Left renal cortex interstitium (tissue), 4 donors: ENCODE measurements at regions not wholly inside any gene's neighbourhood (a gene's known extent, or its start where the extent isn't known, plus 50 kb on each side); places are given as distances from the start of the nearest gene placed in this dataset.
A peak's percentile ranks its signal among the peaks of the same experiment; 100 is the strongest.
"Not testable (repeated sequence)": the region's sequence is repeated elsewhere in the genome, so short reads cannot be mapped to it uniquely, and the experiment has no call there.

Source experiments
- DNase-seq, 4 donors: peaks; one replicate each; pipeline ENCODE4 v3.0.0-alpha.2; 2013; ENCODE audit warnings: low read depth in 4 of 4, low spot score in 2 of 4, missing footprints in 1 of 4

DNA sequence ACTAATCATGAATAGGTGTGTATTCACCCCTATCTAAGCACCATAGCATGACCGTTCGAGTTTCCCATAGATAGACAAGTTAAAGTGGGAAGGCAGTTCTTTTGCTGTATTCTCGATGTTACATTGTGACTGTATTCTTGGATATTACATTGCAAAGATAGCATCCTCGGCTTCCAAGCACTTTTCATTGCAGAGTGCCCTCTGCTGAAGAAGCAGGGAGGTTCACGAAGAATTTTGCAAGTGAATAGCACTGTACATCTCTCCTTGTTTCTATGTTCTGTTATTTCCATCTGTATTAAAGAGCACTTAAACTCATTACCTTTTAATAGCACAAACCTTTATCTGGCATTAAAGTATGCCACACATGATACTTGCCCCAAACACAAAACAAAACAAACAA, 426.7 kb upstream of the ARX start:
- DNase-seq: peak in 1 of 4 donors; percentile 2

DNA sequence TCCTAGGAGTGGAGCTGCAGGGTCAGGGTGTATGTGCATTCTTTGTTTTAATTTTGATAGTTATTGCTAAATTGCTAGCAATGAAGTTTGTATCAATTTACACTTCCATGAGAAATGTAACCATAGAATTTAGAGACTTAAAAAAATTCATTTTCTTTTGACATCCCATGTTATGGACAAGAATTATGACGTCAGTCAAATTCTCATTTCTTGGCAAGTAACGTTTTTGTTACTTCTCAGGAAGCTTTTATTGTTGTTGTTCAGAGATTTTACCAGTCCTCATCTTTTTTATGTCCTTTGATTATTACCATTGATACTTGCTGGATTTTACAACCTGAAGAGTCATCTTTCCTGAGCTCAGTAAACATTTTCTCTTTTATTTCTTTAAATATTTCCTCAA, 417.5 kb upstream of the ARX start:
- no peak for DNase-seq

GRCh38 chrX:25432396-25432795, 416.6 kb upstream of the ARX start:
- no peak for DNase-seq

DNA sequence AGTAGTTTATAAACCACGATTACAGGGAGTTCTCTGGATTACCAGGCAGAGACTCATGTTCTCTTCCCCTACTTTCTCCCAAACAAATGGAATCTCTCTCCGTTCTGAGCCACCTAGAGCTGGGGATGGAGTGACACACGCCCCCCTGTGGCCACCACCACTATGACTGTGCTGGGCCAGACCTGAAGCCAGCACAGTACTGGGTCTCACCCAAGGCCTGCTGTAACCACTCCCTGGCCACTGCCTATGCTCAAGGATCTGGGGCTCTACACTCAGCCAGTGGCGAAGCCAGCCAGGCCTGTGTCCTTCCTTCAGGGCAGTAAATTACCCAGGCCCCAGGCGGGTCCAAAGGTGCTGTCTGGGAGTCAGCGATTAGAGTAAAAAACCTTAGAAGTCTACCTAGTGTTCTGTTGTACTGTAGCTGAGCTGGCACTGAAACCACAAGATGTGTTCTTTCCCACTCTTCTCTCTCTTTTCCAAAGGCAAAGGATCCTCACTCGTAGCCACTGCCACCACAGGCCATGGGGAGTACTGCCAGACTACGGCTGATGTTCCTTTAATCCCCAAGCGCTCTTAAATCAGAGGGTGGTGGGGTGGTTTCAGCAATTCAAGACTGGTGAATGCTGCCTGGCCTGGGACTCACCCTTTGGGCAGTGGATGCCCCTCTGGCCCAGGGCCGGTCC, 412.2 kb upstream of the ARX start:
- no peak for DNase-seq

DNA sequence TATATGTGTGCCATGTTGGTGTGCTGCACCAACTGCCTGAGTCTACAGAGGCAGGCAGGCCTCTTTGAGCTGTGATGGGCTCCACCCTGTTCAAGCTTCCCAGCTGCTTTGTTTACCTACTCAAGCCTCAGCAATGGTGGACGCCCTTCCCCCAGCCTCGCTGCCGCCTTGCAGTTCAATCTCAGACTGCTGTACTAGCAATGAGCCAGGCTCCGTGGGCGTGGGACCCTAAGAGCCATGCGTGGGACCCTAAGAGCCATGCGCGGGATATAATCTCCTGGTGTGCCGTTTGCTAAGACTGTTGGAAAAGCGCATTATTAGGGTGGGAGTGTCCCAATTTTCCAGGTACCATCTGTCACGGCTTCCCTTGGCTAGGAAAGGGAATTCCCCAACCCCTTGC, 388.4 kb upstream of the ARX start:
- DNase-seq: not testable (repeated sequence)

DNA sequence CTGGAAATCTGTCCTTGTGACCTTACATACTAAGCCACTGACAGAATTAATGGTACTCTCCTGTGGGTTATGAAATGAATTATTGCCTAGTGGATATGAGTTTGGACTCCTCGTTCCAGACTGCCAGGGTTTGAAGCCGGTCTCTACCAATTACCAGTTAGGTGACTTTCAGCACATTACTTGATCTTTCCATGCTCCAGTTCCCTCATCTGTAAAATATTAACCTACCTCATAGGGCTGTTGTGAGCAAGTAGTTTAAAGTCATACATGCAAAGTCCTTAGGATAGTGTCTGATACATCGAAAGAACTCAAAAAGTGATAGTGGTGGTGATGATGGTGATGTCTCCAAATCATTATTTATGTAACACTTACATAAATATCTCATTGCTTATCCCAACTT, 373.5 kb upstream of the ARX start:
- DNase-seq: peak in 1 of 4 donors; percentile 23

GRCh38 chrX:25383196-25383595, 367.4 kb upstream of the ARX start:
- DNase-seq: no peak

DNA sequence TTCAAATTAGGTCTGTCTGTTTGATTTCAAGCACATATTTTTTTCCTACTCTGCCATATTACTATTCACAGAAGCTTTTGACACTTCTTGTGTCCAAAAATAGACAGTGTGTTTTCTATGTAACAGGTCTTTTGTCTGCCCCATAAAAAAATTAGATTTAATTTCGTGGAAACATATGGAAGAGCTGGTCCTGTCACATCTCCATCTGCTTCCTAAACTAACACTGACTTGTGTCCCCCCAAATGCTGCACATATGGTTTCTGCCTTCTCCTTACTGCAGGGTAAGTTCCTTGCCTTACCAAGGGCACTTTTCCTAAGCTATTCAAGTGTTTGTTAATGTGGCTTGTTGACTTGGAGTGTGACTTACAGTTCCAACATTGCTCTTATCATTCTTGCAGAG, 340.7 kb upstream of the ARX start:
- no peak for DNase-seq

DNA sequence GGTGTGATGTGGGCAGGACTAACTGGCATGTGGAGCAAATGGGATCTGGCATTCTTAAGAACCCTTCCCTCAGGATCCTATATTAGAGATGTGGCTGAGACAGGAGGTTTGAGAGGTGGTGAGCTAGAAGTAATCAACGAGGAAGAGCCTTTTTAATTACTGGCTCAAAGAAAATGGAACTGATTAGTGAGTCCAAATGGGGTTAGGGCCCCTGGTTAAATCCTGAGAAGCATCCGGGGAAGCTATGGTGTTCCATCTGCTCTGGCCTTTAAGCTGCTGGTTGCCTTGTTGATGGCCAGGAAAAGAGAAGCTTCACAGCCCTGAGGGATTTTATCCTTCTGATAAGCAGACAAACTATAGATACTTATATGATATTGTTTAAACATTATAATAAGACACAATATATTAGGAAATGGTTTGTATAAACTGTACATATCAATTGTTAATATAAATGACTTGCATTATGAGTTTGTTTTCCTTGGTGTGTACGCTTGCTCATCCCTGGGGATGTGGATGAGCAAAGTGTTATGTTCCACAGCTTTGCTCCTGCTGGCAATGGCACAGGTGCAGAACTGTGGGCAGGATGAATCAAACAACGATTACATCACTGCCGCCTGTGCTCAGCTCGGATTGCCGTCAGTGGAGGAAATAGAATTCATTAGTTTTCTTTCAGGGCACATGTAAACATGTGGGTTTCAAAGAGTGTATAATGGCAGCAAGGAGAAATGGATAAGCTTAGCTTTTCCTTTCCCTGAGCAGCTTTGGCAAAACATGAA, 328.6 kb upstream of the ARX start:
- DNase-seq: no peak

DNA sequence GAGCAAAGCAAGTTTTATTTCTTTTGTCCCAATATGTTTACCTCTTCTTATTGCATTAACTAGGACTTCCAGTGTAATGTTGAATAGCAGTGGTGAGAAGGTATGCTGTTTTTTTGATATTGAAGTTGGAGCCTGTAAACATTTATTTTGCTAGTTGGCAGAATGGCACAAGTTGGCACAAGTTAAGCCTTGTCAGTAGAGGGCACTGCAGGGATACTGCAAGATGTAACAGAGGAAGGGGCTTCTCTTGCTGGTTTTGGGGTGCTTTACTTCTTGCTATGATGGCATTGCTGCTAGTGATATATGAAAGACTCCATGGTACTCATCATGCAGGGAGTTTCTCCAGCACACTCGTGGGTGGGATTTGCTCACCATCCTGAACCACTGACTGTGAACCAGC, 327.3 kb upstream of the ARX start:
- no peak for DNase-seq

GRCh38 chrX:25337841-25338240, 322.1 kb upstream of the ARX start:
- DNase-seq: no peak

GRCh38 chrX:25300994-25301393, 285.2 kb upstream of the ARX start:
- DNase-seq: no peak

- DNase-seq: no peak
Observed at GRCh38 chrX:25296850-25297249, 281.1 kb upstream of the ARX start.

DNA sequence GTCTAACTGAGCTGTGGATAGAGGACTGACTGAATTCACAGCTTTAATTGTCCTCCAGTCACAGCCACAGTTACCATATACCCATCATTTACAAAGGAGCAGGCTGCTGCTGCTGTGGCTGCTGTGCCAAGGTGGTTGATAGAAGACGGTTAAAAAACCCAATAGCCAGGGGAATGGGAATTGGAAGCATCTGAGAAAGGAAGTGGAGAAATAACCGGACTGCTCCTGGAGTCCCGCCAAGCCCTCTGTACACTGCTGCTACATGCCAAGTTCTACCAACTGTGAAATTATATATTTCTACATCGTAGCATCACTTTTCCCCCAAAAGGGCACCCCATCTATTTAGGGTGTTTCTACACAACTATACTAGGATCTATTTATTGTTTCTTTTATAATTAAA, 279.7 kb upstream of the ARX start:
- no peak for DNase-seq

- no peak for DNase-seq
Observed at GRCh38 chrX:25290132-25290531, 274.4 kb upstream of the ARX start.

DNA sequence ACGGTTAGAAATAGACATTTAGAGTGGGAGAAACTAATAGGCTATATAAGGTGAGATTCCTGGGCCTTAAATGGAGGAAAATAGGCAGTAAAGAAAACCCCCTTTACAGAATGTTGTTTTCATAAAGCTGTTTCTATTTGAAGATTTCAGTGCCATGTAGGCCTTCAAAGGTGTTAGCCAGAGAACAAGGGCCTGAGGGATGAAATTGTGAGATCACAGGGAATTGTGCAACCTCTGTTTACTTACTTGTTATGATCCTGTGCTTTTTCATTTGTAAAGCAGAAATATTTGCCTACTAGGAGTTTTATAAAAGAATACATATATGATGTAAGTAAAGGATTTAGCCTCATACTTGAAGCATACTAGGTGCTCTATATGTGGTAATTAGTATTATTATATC, 272.9 kb upstream of the ARX start:
- DNase-seq: no peak

DNA sequence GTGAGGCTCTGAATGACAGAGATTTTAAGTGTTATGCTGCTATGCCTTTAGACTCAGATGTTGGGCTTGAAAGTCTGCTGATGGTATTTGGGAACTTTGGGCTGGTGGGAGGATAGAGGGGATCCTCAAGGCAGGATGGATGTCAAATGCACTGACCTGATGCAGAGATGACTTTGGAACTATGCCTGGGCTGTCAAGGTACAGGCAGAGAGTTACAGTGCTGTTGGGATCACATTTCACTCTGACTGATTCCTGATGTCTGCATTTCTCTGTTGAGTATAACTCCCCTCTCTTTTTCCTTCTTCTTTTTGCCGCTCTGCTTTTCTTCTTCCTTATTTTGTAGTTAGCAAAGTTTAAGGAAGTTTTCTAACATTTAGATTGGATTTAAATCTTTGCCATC, 271.8 kb upstream of the ARX start:
- DNase-seq: peak in 2 of 4 donors; percentile 14 to 27

DNA sequence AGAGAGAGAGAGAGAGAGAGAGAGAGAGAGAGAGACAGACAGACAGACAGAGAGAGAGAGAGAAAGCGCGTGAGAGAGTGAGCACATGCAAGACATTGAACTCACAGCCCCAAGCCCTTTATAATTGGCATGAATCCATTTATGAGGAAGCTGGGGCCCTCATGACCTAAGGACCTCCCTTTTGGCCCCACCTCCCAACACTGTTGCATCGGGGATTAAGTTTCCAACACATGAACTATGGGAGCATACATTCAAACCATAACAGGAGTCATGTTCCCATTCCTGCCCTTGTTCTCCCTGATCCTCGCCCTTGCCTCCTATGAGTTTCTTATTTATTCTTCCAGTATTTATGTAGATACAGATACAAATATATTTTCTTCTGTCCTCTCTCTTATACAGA, 269.8 kb upstream of the ARX start:
- DNase-seq: no peak

DNA sequence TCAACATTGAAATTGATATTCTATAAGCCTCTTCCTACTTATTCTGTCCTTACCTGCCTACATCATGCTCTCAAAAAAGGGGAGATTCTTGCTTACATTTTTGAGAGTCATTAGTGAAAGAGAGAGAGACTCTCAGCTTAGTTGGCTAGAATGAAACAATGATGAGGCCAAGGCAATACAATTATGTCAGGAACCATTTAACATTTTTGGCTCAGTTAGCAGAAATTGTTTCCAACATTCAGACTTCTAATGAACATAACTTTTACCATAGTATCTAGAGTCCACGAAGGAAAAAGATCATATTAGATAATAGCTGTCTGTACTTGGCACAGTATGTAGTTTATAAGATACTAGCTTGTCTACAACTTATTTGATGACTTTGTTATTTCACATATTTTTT, 263.7 kb upstream of the ARX start:
- DNase-seq: no peak

GRCh38 chrX:25278341-25278740, 262.6 kb upstream of the ARX start:
- DNase-seq: no peak

DNA sequence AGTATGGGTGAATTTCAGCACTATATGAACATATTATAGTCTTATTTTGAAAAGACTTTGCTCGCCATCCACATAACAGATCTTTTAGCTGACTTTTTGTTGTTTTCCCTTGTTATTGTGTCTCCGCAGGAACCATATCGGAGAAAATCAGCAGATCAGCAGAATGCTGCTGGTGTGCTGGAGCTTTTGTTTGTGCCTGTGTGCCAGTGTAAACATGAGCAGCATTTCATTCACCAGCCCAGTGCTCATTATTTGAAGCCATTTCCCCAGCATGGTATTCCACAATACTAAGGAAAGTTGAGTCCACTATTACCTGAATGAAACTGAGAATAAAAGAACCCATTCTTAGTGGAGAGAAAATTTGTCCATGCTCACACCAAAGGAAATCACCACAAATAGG, 261.8 kb upstream of the ARX start:
- no peak for DNase-seq

GRCh38 chrX:25275159-25275558, 259.4 kb upstream of the ARX start:
- DNase-seq: no peak
